Testis (tissue), 2 donors: ENCODE measurements at regions not wholly inside any gene's neighbourhood (a gene's known extent, or its start where the extent isn't known, plus 50 kb on each side); places are given as distances from the start of the nearest gene placed in this dataset.

Source experiments
- POLR2A ChIP-seq: fragments of 450-650 bp; IDR thresholded peaks from one replicate; pipeline ENCODE4 v1.6.1; 2017; ENCODE audit warnings: antibody characterized with exemption, mild to moderate bottlenecking, moderate library complexity
- TF ChIP-seq, protein P1 (sequence below), 3 experiments: fragments of 450-650 bp in 2 of 3; fragments of 200-600 bp in 1 of 3; sonication (generic) in 1 of 3; IDR thresholded peaks; one replicate each; pipeline ENCODE4 v1.5.1; 2016 to 2019; ENCODE audit warnings: antibody characterized with exemption in 3 of 3, mild to moderate bottlenecking in 2 of 3, moderate library complexity in 1 of 3

GRCh38 chr1:216921866-216922265 lies 198.6 kb upstream of the ESRRG start:
- TF ChIP-seq, protein P1, sequence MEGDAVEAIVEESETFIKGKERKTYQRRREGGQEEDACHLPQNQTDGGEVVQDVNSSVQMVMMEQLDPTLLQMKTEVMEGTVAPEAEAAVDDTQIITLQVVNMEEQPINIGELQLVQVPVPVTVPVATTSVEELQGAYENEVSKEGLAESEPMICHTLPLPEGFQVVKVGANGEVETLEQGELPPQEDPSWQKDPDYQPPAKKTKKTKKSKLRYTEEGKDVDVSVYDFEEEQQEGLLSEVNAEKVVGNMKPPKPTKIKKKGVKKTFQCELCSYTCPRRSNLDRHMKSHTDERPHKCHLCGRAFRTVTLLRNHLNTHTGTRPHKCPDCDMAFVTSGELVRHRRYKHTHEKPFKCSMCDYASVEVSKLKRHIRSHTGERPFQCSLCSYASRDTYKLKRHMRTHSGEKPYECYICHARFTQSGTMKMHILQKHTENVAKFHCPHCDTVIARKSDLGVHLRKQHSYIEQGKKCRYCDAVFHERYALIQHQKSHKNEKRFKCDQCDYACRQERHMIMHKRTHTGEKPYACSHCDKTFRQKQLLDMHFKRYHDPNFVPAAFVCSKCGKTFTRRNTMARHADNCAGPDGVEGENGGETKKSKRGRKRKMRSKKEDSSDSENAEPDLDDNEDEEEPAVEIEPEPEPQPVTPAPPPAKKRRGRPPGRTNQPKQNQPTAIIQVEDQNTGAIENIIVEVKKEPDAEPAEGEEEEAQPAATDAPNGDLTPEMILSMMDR (IDR thresholded peaks at IDR 0.05) = no peak
- TF ChIP-seq POLR2A = no peak
